H1 (cell line): ENCODE measurements at regions not wholly inside any gene's neighbourhood (a gene's known extent, or its start where the extent isn't known, plus 50 kb on each side); places are given as distances from the start of the nearest gene placed in this dataset.

ENCODE experiments used
- EGR1 ChIP-seq: IDR thresholded peaks from 2 replicates; pipeline ENCODE4 v1.6.1; 2011; ENCODE audit warnings: low read depth, low read length, borderline replicate concordance
- YY1 ChIP-seq: IDR thresholded peaks from 2 replicates; pipeline ENCODE4 v1.6.1; 2011; ENCODE audit warnings: low read depth, mild to moderate bottlenecking, low read length

GRCh38 chr20:51265361-51265760 is 242.5 kb upstream of the KCNG1 start:
- TF ChIP-seq YY1 (no peak), EGR1 (no peak)
